ENCODE measurements at regions not wholly inside any gene's neighbourhood (a gene's known extent, or its start where the extent isn't known, plus 50 kb on each side); places are given as distances from the start of the nearest gene placed in this dataset.

DNA sequence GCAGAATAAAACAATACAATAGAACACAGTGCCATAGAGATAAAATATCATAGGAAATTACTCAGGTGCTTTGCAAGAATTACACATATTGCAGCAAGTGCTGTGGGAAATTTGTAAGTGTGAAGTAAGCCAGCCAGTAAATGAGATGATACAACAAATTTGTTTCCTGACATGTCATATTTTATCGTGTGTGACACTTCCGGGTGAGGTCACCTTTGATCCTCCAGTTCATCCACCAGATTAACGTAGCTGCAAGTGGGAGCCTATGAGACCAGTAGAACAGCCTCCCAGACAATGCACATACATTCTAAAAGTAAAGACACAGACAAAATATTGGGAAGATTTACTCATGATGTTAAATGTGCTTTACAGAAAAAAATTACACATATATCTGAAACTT, 72.2 kb downstream of the PRDM9 start:
- no peak for DNase-seq (ENCODE audit: low spot score)

DNA sequence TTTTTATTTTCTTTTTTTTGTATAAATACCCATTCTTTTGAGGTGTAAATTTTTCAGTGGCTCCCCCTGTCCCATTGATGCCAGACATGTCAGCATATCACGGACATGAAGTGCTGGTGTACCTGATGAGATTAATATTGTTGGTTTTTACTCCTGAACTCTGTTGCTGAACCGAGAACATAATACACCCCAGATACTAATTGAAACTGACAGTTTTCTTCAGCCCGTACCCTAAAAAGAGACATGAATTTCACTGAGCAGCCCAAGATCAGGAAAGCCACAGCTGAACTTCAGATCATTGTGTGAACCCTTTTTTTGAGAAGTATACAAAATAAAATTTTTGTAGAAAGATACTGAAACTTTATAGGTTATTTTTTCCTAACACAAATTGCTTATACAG, 75.7 kb downstream of the PRDM9 start:
- DNase-seq (ENCODE audit: low spot score) = no peak

DNA sequence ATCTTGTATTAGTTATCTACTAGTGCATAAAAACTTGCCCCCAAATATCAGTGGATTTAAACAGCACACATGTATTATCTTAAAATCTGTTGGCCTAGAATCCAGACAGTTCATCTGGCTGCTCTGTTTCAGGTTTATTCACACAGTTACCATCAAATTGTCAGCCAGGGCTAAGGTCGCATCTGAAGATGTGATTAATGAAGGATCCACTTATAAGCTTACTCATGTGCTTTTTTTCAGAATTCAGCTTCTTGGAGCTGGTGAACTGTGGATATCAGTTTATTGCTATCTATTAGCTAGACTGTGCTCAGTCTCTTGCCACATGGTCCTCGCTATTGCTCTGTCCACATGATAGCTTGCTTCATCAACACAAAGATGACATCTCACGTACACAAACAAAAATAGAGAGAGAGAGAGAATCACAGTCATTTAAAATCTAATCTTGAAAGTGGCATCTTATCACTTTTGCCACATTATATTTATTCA, 81.5 kb downstream of the PRDM9 start:
- no peak for DNase-seq (ENCODE audit: low spot score)

DNA sequence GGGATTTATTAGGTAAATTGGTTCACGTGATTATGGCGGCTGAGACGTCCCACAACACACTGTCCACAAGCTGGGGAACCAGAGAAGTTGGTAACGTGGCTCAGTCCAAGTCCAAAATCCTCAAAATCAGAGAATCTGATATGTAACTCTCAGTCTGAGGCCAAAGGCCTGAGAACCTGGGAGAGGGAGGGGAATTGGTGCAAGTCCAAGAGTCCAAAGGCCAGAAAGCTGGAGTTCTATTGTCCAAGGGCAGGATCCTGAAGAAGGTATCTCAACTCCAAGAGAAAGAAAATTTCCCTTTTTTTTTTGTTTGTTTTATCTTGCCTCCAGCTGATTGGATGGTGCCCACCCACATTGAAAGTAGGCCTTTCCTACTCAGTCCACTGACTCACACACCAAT, 83.8 kb downstream of the PRDM9 start:
- no peak for DNase-seq (ENCODE audit: low spot score)

DNA sequence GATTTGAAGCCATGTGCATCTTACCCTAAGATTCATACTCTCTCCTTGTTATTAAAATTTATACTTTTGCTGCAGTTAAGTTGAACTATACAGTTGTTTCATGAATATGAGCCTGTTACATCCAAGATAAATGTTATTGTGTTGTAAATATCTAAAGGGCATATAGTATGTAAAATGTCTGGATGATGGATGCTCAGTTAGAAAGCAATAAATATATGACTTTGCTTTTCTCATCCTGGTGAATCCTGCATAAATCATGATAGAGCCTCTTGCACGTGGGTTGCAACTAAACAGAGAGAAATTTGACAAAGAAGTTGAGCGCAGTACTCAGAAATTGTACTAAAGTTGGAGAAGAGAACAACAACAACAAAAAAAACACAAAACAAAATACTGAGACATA, 99.5 kb downstream of the PRDM9 start:
- DNase-seq (ENCODE audit: low spot score) = no peak

DNA sequence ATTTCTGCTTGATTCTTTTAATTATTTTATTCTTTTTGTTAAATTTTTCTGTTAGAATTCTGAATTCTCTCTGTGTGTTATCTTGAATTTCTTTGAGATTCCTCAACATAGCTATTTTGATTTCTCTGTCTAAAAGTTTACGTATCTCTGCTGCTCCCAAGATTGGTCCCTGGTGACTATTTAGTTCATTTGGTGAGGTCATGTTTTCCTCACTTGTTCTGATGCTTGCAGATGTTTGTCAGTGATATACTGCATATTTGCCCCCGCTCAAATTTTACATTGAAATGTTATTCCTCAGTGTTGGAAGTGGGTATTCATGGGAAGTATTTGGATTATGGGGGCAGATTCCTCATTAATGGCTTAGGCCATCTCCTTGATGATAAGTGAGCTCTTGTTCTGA, 105.3 kb downstream of the PRDM9 start:
- no peak for DNase-seq (ENCODE audit: low spot score)

DNA sequence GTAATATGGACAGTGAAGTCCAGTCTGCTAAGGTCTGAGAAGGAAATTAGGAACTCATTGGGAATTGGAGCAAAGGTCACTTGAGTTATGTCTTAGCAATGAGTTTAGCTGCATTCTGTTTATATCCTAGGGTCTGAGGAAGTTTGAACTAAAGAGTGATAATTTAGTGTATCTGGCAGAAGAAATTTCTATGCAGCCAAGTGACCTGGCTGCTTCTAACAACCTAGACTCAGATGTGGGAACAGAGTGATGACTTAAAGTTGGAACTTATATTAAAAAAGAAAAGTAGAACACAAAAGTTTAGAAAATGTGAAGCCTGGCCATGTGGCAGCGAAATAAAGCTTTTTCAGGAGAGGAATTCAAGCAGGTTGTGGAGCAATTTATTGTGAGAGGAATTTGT, 106.2 kb downstream of the PRDM9 start:
- no peak for DNase-seq (ENCODE audit: low spot score)

DNA sequence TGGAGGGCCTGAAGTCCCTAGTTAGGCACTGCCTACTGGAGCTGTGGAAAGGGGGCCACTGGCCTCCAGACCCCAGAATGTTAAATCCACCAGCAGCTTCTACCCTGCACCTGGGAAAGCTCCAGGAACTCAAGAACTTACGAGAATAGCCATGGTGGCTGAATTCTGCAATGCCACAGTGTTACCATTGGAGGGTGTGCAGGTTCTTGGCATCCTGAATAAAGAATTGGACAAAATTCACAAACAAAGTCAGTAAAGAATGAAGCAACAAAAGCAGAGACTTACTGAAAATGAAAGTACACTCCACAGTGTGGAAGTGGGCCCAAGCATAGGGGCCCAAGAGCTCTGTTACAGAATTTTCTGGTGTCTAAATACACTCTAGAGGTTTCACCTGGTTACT, 107.0 kb downstream of the PRDM9 start:
- DNase-seq (ENCODE audit: low spot score) = no peak

DNA sequence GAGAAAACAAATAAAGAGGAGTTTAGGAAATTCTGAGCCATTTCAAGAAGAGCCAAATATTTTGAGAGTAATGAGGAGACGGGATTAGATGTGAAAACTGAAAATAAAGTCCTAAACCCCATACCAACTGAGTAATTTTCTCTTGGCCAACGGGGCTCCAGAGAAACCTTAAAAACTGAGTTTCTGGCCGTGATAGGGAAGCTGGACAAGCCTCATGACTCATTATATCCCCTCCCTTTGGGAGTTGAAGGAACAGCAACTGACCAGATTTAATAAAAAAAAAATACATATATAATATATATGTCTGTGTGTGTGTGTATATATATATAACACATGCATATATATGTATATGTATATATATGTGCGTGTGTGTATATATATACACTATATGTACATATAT, 119.6 kb downstream of the PRDM9 start:
- DNase-seq (ENCODE audit: low spot score) = no peak

DNA sequence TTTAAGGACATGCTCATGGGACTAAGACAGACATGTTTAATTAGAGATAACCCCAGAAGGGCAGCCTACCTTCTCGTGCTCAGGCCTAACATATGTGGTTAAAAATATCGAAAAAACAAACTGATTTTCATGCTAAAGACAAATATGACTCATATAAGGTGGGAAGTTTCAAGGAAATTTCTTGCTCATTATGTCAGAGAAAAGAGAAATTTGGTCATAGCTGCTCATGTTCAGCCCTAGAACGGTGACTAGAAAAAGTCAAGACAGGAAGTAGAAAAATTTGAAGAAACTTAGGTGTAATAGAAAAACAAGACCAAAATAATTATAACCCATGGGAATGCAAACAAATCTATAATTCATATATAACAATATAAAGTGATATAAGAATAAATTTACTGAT, 120.6 kb downstream of the PRDM9 start:
- no peak for DNase-seq (ENCODE audit: low spot score)

DNA sequence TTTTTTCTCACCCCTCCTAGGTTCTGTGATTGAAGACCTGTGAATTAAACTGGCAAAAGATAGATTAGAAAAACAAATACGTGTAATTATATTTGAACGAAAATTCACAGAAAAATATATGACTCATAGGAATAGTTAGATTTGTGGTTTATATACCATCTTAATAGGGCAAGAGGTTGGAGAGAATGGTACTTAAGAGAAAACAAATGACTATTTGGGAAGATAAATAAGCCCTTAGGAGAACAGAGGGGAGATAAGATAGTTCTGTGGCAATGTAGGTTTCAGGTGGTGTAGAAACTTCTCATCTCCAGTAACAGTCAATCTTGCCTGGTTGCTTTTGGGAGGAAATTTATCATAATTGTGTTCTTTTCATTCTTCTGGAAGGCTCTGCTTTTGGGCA, 122.0 kb downstream of the PRDM9 start:
- DNase-seq (ENCODE audit: low spot score) = no peak

DNA sequence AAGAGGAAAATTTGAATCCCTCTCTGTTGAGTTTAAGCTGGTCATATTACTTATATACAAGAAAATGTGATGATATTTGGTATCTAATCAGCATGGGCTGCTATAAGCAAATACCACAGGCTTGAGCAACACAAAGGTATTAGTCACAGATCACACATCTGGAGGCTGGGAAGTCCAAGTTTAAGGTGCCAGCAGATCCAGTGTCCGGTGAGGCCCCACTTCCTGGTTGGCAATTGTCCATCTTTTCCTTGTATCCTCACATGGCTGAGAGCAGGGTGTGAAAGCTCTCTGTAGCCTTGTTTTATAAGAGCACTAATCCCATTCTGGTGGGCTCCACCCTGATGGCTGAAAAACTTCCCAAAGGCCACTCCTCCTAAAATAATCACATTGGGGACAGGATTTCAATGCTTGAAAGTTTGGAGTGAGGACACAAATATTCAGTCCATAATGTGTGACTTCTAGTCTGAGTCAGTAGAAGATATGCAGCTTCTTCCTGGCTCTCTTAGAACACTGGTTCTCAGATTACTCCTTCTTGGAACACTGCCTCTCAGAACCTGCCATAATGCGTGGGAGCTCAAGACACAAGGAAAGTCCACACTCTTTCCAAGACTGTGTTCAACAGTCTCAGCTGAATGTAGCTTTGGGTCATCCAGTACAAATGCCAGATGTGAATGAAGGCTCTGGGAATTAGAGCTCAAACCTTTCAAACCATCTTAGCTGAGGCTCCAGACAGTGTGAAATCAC, 124.1 kb downstream of the PRDM9 start:
- DNase-seq (ENCODE audit: low spot score) = peak; percentile 9

DNA sequence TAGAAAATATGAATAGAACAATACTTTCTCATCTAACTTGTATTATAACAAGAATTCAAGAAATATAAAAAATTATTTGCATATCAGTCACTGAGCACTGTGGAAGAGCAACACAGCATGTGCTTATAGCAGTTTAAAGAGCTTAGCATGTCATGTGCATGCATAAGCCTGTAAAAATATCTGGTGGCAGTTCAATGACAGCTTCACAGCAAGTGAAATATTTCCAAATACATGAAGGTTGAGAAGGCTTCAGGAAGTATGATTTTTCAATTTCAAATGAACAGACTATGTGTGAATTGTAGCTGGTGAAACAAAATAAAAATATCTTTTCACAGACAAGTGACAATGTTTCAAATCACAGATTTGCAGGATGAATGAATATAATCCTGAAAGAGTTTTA, 128.5 kb downstream of the PRDM9 start:
- no peak for DNase-seq (ENCODE audit: low spot score)

DNA sequence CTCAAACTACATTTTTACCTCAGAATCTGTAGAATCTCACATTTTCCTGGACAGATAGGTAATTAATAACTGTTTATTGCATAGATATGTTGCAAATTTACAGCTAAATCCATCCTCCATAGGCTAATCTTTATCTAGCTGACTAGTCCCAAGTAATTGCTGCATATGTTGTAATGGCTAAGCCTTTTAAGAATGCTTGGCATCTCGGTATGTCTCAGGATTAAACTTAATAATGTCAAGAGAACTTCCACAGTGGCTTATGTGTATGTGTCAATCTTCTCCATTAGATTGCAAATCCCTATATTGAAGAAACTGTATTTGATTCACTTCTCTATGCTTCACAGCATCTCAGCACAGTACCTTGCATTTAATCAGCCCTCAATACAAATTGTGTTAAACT, 131.9 kb downstream of the PRDM9 start:
- DNase-seq (ENCODE audit: low spot score) = no peak

DNA sequence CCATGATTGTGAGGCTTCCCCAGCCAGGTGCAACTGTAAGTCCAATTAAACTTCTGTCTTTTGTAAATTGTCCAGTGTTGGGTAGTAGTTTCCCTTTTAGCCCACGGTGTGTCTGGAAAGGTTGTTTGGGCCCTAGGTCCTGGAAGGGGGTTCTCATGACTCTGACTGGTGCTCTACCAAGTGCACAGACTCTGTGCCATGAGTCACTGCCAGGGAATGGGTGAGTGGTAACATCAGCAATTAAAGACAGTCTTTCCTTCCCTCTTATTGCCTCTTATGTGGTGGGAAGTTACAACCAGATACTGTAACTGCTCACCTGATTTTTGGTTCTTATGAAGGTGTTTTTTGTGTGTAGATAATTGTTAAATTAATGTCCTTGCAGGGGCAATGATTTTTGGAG, 141.2 kb downstream of the PRDM9 start:
- DNase-seq (ENCODE audit: low spot score) = no peak

DNA sequence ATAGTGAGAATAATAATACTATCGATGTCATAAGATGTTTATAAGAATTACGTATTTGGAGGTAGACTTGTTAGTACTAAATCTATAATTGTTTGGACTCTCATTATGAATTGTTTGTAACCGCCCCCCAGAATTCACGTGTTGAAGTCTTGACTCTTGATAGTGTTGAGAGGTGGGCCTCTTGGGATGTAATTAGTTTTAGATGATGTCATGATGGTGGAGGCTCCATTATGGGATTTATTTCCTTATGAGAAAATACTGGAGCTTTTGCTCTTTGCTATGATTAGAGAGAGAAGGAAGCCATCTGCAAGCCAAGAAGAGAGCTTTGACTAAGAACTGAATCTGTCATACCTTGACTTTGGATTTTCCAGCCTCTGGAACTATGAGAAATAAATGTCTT, 142.2 kb downstream of the PRDM9 start:
- DNase-seq (ENCODE audit: low spot score) = no peak

DNA sequence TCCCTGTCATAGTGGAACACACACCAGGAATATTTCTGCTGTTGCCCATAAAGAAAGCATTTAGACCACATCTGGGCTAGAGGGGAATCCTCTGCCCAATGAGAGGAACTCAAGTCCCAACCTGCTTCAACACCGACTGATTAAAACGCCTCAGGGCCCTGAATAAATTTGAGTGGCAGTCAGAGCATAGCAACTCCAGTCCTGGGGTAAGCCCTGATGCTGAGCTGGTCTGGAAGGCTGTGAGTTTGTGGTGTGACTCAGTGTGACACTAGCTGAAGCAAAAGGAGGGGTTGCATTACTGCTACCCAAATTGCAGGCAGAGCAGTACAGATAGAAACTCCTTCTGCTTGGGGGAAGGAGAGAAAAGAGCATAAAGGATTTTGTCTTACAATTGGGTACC, 148.3 kb downstream of the PRDM9 start:
- no peak for DNase-seq (ENCODE audit: low spot score)

DNA sequence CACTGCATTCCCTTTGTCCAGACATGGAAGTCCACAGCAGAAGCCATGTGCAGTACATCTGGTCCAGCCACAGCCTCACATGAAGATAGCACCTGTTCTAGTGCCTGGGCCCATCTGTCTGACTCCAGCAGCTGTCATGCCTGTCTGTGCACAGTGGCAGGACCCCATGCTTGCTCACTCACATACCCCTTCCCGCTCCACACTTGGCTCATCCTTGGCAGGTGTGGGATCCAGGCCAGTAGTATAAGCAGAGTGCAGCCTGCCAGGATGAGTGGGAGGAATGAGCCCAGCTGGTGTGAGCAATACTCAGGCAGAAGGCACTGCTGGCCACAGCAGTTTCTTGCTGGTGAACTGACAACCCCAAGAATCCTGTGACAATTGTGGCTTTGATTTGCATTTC, 168.0 kb downstream of the PRDM9 start:
- DNase-seq (ENCODE audit: low spot score) = no peak

DNA sequence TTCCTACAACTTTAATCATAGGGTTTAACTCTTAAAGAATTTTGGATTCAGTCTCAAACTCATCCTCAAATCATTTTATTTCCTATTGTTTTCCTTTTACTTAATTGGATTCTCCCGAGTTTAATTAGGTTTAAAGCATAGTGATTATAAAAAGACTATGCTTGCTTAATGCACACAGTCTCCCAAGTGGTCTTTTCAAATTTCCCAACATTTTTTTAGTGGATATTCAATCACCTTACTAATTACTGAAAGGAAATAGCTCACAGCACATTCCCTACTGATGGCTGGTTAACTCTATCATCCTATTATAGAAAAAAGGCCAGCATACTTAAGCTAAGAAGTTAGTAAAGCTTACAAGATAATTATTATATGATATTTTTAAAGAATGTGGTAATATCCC, 170.6 kb downstream of the PRDM9 start:
- no peak for DNase-seq (ENCODE audit: low spot score)

DNA sequence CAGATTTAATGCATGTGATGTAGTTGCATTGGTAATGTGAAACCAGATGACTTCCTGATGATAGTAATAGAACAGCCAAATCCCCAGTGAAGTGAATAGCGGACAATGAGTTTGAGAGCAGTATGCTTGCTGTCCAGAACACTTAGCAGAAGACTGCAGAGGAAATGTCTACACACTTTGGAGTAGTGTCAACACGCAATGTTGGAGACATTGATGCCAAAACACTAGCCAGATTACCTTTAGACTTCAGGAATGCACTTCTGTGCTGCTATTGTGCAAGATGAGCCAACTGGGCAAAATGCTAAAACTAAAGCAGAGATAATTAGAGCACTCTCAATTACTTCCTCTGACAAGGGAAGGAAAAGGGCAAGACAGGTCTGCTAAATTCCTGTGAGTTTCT, 176.7 kb downstream of the PRDM9 start:
- no peak for DNase-seq (ENCODE audit: low spot score)

DNA sequence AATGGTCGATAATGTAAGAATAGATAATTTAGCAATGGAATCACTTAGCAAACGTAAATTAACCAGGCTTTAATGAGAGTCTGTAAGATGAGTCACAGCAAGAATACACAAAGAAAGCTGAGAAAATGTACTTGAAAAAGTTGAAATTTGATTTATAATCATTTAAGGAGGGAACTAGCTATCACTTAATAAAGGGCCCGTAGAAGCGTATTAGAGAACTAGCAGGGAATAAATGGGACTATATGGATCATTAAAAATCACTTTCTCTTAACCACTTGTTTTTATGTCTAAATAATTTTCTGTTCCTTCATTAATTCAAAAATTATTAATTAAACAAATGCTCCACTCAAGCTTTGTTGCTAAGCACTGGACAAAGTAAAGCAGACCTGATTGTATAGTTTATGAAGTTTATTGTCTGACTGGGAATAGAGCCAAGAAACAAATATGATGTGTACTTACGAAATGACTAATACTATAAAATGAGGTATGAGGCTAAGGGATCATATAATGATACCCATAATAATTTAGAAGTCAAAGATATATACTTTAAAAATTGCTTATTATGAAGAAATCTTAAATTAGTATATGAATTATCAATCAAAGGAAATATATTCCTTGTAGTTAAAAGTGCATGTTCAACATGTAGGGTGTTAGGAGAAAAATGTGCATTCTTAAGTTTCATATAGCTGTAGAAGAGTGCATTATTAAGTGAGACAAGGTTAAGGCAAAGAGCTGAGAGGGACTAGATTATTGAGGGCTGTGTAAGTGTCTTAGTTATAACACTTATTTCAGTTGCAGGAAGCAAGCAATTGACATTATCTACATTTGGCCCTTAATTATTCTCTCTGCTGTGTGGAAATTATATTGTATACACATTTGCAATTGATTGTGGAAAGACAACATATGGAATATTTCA, 196.8 kb downstream of the PRDM9 start:
- no peak for DNase-seq (ENCODE audit: low spot score)

DNA sequence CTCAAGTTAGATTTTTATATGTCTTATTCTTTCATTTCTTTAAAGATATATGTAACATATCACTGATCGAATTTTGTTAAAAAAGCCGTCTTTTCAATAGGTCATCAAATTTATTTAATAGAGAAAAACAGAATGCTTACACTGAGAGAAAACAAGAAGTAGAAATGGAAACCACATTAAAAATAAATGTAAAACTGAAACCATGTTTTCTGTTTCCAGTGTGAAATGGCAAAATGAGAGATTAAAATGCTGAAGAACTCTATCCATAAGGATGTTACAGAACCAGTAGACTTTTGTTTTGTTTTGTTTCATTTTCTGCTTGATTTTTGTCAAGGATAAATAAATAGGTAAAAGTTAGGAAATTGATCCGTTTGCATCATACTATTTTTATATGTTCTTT, 210.1 kb downstream of the PRDM9 start:
- no peak for DNase-seq (ENCODE audit: low spot score)

DNA sequence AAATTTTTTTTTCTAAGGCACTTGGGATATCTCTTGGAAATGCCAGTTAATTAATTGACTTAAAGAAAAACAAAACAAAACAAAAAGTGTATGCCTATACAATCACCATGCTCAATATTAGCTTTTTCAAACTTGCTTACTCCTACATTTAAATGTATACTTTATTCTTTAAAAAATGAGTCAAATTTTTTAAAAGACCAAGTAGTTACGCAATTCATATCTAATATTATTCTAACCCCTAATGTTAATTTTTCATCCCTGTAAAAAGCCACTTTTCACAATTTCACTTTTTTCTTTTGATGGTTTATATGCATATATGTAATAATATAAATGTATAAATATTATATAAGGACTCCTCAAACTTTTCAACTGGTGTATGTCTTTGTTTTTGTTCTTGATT, 211.2 kb downstream of the PRDM9 start:
- no peak for DNase-seq (ENCODE audit: low spot score)
